Lung (tissue), 11 donors: ENCODE measurements at regions not wholly inside any gene's neighbourhood (a gene's known extent, or its start where the extent isn't known, plus 50 kb on each side); places are given as distances from the start of the nearest gene placed in this dataset.

ENCODE experiments used
- ATAC-seq: fragments of 200-7000 bp; cut with Tn5 transposase; one replicate; pipeline ENCODE4 v1.9.1; 2020; ENCODE audit warnings: moderate number of reproducible peaks; ENCODE audit not compliant: insufficient read depth, low FRiP score
- DNase-seq, 3 donors: peaks; one replicate each; pipeline ENCODE4 v3.0.0-alpha.2; 2013 to 2017
- H3K27ac ChIP-seq, 2 donors: one replicate each; pipeline ENCODE4 v1.5.1; 2013; ENCODE audit warnings: mild to moderate bottlenecking in 2 of 2, moderate library complexity in 2 of 2, control low read depth in 1 of 2, inconsistent platforms in 1 of 2, low read depth in 1 of 2, low read length in 1 of 2
- H3K27me3 ChIP-seq, 3 donors: one replicate each; pipeline ENCODE4 v1.5.1; 2013; ENCODE audit warnings: low read length in 2 of 3; ENCODE audit not compliant: control insufficient read depth in 3 of 3, insufficient read depth in 3 of 3
- H3K36me3 ChIP-seq, 4 donors: one replicate each; pipeline ENCODE4 v1.5.1; 2013; ENCODE audit warnings: low read length in 4 of 4, mild to moderate bottlenecking in 1 of 4, moderate library complexity in 1 of 4; ENCODE audit not compliant: control insufficient read depth in 4 of 4, insufficient read depth in 4 of 4
- H3K4me1 ChIP-seq, 5 donors: one replicate each; pipeline ENCODE4 v1.5.1; 2013; ENCODE audit warnings: low read length in 5 of 5, mild to moderate bottlenecking in 2 of 5, moderate library complexity in 1 of 5; ENCODE audit not compliant: control insufficient read depth in 5 of 5, insufficient read depth in 5 of 5
- H3K4me3 ChIP-seq: one replicate; pipeline ENCODE4 v1.5.1; 2013; ENCODE audit warnings: mild to moderate bottlenecking, control low read depth, moderate library complexity
- H3K9ac ChIP-seq, 2 donors: one replicate each; pipeline ENCODE4 v1.5.1; 2013; ENCODE audit warnings: low read length in 2 of 2, control low read depth in 1 of 2; ENCODE audit not compliant: insufficient read depth in 1 of 2
- H3K9me3 ChIP-seq, 4 donors: one replicate each; pipeline ENCODE4 v1.5.1; 2013; ENCODE audit warnings: low read length in 3 of 4, mild to moderate bottlenecking in 1 of 4, moderate library complexity in 1 of 4; ENCODE audit not compliant: control insufficient read depth in 4 of 4, insufficient read depth in 3 of 4
- CTCF ChIP-seq: IDR thresholded peaks from 2 replicates; pipeline ENCODE4 v1.5.1; 2012; ENCODE audit warnings: mild to moderate bottlenecking; ENCODE audit errors: control extremely low read depth, extremely low read depth
- WGBS, 2 donors: extraction: QIAGEN DNeasy Blood & Tissue Kit; methylation state at CpG; one replicate each; pipeline ENCODE4 v1.1.7; 2013; 5-methylcytosine and 5-hydroxymethylcytosine counted together
- donor health status: control.
- donor health status: control.
- donor health status: Bipolar disorder and iron deficiency.
- donor health status: healthy.
- donor health status: DM: yes; HTN: yes; CAD: no.

- 58 to 62% methylated on average over 3 of the region's 3 CpGs for WGBS, 2 donors
- H3K36me3 ChIP-seq, result no peaks in the 10 kb centered on the region
- peaks cover 0 to 3% (median 0%) of the 10 kb centered on the region in 5 donors for H3K4me1 ChIP-seq
- no peak for ATAC-seq
- no peak for DNase-seq
- H3K9ac ChIP-seq, result no peak overlapping the region
- no peaks in the 10 kb centered on the region for H3K9me3 ChIP-seq
- TF ChIP-seq CTCF, result no peak
- no peak overlapping the region for H3K4me3 ChIP-seq
- H3K27me3 ChIP-seq, result no peaks in the 10 kb centered on the region
- no peak overlapping the region for H3K27ac ChIP-seq
These were observed 73.4 kb downstream of the NTMT2 start for GRCh38 chr1:170219163-170219562.

GRCh38 chr1:170221031-170221430, 75.3 kb downstream of the NTMT2 start:
- 71 to 75% methylated on average over 2 of the region's 2 CpGs for WGBS, 2 donors
- Histone ChIP-seq H3K27ac (no peak overlapping the region), H3K27me3 (no peaks in the 10 kb centered on the region), H3K4me3 (no peak overlapping the region), H3K9ac (no peak overlapping the region), H3K4me1 (peaks cover 0 to 3% (median 0%) of the 10 kb centered on the region in 5 donors), H3K9me3 (no peaks in the 10 kb centered on the region), H3K36me3 (no peaks in the 10 kb centered on the region)
- peak; percentile 19 for ATAC-seq
- TF ChIP-seq CTCF, result no peak
- DNase-seq, result no peak

- WGBS, 2 donors, result 76 to 78% methylated on average over 2 of the region's 2 CpGs
- no peak for ATAC-seq
- DNase-seq, result no peak
- Histone ChIP-seq H3K9me3 (no peaks in the 10 kb centered on the region), H3K9ac (no peak overlapping the region), H3K27ac (no peak overlapping the region), H3K27me3 (no peaks in the 10 kb centered on the region), H3K4me1 (peaks cover 0 to 3% (median 0%) of the 10 kb centered on the region in 5 donors), H3K36me3 (no peaks in the 10 kb centered on the region), H3K4me3 (no peak overlapping the region)
- TF ChIP-seq CTCF, result no peak
These were observed 75.7 kb downstream of the NTMT2 start for GRCh38 chr1:170221495-170221894.

- Histone ChIP-seq H3K9me3 (no peaks in the 10 kb centered on the region), H3K27ac (no peak overlapping the region), H3K9ac (no peak overlapping the region), H3K4me3 (no peak overlapping the region), H3K4me1 (peaks cover 0 to 3% (median 0%) of the 10 kb centered on the region in 5 donors), H3K36me3 (no peaks in the 10 kb centered on the region), H3K27me3 (no peaks in the 10 kb centered on the region)
- no peak for DNase-seq
- no peak for ATAC-seq
- TF ChIP-seq CTCF, result no peak
- 61 to 75% methylated on average over 3 of the region's 3 CpGs for WGBS, 2 donors
These were observed 78.7 kb downstream of the NTMT2 start for GRCh38 chr1:170224469-170224868.
